GM18870 (cell line): ENCODE measurements at regions not wholly inside any gene's neighbourhood (a gene's known extent, or its start where the extent isn't known, plus 50 kb on each side); places are given as distances from the start of the nearest gene placed in this dataset.

Source experiments
- ATAC-seq: cut with Tn5 transposase; IDR thresholded peaks from one replicate; pipeline ENCODE4 v1.9.1; 2021; ENCODE audit warnings: moderate library complexity; ENCODE audit not compliant: unreplicated experiment

DNA sequence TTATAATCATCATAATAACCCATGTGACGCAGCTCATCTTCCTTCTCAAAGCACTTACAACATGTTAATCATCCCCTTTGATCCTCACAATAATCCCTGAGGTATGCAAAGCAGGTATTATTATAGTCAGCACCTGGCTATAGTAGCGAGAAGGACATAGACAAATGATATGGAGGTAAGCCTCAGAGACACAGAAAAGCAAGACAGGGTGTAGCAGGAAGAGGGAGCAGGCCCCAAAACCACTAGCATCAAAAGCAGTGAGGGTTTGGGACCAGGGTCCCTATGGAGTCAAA, 139.2 kb upstream of the SLC30A5 start:
- ATAC-seq, result no peak

DNA sequence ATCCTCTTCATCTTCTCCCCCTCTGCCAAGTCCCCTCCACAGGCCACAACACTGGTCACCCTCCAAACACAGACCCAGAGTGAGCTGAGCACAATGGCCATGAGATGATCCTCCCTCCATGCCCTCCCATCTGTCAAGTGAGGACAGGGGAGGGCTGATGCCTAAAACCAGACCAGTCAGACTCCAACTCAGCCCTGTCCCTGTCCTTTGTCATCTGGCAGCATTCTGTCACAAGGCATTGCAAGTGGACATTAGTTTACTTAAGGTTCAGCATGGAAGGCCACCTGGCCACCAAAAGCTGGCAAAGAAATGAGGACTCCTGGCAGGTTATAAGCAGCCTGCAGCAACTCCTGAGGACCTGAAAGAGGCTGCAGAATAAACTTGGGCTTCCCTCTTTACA, 136.2 kb upstream of the SLC30A5 start:
- no peak for ATAC-seq

DNA sequence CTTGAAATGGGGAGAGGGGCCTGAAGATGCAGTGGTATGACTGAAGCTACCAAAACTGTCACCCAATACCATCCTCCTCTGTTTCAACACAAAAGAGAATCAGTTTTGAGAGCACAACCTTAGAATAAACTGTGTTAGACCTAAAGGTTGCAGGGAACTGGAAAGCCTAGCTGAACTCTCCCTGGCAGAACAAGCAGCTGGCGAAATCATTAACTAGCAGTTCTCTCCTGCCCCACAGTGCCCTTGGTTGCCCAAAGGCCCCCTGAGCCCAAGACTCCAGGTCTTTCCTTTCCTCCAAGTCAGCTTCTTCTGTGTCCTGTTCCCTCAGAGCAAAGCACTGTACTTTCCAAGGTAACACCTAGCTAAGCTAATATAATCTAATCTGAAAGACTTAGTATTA, 135.4 kb upstream of the SLC30A5 start:
- ATAC-seq, result no peak

DNA sequence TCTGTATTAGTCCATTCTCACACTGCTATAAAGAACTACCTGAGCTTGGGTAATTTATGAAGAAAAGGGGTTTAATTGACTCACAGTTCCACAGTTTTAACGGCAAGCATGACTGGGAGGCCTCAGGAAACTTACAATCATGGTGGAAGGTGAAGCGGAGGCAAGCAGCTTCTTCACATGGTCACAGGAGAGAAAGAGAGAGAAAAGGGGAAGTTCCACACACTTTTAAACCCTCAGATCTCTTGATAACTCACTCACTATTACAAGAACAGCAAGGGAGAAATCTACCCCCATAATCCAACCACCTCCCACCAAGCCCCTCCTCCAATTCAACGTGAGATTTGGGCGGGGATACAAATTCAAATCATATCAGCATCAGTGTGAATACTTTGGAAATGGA, 133.4 kb upstream of the SLC30A5 start:
- no peak for ATAC-seq

DNA sequence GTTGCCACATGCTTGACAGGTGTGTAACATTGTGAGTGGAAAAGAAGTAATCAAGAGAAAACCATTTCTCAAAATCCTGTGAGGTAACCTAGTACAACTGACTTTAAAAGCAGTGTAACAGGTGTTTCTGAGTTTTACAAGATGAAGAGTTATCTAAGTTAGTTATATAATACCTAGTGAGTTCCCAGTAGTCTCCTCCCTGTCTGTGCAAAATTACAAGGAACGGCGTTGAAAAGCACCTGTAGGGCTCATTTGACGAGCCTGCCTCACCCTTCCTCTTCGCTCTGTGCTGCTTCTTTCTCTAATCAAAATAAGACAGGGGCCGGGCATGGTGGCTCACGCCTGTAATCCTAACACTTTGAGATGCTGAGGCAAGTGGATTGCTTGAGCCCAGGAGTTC, 132.9 kb upstream of the SLC30A5 start:
- no peak for ATAC-seq

DNA sequence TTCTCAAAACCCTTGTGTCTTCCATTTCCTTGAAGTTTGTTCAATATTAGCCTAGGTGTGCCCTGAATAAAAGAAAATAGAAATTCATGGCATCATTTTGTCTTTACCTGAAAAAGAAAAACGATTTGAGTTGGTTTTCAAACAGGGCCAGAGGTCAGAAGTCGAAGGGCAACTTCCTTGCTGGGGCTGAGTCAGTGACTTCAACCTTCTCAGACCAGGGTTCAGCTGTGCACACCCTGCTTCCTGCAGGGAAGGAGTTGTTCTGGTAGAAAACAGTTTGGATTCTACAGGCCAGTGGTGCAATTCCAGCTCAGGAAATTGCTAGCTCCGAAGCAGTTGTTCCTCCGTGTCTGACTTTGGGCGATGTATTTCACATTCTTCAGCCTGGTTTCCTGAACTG, 132.1 kb upstream of the SLC30A5 start:
- ATAC-seq, result no peak

DNA sequence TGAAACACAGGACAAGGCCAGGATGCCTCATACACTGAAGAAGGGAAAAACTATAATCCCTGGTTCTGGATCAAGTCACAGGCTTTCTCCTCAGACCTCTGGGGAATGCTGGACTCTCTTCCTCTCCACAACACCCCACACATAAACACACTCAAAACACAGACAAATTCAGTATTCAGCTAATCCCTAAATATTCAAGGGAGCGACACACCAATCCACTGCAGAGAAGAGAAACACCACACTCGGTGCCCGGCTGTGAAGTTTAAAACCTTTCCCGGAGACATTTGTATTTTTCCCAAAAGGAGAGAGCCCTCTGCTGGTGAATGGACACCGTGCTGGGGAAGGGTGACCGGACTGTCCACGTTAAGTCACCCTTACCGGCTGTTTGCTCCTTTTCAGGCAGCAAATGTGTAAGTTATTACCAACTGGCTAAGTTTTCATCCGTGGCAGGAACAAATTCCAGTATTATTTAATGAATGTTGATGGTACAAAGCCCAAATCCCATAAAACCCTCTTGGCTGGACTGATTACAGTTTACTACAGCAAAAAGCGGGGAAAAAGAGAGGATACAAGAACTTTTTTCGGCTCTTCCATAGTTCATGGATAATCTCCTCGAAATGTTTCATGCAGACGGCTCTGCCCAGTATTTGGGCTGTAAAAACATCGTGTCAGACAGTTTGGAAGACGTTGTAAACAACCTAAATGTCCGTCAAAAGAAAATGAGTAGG, 130.9 kb upstream of the SLC30A5 start:
- ATAC-seq, result no peak

DNA sequence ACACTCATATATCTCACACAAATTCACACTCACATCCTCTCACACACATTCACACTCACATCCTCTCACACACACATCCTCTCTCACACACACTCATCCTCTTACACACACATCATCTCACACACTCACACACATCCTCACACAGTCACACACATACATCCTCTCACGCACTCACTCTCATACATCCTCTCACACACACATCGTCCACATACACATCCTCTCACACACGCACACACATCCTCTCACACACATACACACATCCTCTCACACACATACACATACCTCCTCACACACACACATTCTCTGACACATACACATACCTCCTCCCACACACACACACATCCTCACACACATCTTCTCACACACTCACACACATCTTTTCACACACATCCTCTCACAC, 129.1 kb upstream of the SLC30A5 start:
- no peak for ATAC-seq

DNA sequence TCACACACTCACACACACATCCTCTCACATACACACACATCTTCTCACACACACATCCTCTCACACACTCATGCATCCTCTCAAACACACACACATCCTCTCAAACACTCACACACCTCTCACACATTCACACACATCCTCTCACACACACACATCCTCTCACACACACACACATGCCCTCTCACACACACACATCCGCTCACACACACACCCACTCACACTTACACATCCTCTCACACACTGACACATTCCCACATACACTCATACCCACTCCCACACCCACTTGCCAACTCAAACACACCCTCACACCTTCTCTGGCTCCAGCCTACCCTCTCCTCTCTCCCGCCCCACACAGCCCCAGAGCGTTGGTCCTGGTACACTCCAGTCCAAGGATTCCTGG, 127.9 kb upstream of the SLC30A5 start:
- ATAC-seq, result no peak

DNA sequence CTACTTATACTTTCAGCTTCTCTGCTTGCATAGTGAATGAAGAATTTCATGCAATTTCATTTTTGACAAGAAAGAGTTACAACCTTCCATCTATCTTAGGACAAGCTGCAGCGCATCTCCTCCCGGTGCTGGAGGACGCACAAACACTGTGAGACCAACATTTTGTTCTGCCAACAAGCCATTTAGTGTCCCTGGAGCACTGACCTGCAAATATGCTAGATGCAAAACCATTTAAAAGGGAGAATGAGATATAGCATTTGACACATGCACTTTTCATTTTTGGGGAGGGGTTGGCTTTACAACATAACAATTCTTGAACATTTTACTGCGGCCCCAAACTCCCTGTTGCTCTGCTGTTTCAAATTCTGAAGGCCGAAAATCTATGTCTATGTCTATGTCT, 127.2 kb upstream of the SLC30A5 start:
- ATAC-seq, result no peak

DNA sequence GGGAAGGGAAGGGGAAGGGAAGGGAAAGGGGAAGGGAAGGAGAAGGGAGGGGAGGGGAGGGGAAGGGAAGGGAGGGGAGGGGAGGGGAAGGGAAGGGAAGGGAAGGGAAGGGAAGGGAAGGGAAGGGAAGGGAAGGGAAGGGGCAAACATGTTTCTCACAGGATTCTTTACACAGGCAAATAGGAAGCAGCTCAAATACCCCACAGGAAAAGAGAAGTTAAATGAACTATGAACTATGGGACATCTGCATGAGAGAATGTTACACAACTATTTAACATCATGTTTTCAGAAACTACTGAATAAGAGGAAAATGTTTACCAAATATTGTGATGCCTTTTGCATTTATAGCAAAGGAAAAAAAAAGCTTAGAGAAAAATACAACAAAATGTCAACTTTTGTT, 125.4 kb upstream of the SLC30A5 start:
- no peak for ATAC-seq

DNA sequence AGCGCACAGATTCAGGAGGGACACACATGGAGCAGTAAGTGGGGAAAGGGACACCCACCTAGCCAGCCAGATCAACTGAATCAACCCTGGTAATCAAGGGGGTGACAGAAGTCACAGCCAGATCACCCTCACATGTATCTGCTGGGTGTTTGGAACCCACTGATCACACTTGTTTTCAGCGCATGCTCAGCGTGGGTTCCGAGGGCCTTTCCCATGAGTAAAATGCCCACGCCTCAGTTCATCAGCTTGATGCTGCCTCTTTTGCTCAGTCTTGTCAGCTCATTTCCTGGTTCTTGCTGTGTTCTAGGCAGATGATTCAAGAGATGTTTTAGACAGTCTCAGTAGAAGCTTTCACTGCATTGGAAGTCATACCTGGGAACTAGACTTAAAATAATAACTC, 123.2 kb upstream of the SLC30A5 start:
- no peak for ATAC-seq

DNA sequence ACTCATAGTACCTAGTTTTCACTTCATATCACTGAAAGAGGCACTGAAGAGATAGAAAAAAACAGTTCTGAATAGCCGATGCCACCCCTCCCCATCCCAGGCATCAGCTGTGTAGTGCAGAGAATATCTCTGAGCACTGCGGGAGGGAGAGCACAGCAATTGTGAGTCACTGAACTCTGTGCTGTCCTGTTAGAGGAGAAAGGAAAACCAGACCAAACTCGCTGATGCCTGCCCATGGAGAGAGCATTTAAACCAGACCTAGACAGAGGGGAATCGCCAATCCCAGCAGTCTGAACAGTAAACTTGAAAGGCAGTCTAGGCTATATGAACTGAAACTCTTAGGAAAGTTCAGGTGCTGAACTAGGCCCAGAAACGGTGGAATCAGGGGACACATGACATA, 120.1 kb upstream of the SLC30A5 start:
- ATAC-seq, result no peak

DNA sequence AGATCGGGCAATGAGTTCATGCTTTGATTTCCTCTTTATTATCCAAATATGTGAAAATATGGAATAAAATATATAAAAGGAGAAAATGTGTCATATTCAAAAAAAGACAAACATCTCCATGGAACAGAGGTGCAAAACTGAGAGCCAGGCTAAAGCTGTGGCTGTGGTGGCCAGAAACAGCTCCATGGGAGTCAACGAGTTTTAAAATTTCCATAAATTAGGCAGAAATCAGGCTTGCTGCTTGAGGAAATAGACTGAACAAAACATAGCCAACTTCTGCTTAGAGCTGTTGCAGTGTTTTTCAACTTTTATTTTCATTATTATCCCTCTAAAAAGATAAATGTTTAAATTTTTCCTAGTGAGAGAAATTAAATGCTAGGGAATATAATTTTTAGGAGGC, 110.8 kb upstream of the SLC30A5 start:
- ATAC-seq, result no peak

DNA sequence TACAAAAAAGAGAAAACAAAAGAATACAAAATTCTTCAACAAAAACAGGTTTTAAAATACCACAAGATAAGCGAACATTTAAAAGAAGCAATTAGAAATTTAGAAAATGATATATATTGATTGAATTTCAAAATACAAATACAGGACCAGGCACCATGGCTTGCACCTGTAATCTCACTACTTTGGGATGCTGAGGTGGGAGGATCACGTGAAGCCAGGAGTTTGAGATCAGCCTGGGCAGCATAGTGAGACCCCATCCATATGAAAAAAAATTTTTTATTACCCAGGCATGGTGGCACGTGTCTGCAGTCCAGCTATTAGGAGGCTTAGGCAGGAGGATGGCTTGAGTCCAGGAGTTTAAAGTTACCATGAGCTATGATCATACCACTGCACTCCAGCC, 109.9 kb upstream of the SLC30A5 start:
- ATAC-seq, result no peak

DNA sequence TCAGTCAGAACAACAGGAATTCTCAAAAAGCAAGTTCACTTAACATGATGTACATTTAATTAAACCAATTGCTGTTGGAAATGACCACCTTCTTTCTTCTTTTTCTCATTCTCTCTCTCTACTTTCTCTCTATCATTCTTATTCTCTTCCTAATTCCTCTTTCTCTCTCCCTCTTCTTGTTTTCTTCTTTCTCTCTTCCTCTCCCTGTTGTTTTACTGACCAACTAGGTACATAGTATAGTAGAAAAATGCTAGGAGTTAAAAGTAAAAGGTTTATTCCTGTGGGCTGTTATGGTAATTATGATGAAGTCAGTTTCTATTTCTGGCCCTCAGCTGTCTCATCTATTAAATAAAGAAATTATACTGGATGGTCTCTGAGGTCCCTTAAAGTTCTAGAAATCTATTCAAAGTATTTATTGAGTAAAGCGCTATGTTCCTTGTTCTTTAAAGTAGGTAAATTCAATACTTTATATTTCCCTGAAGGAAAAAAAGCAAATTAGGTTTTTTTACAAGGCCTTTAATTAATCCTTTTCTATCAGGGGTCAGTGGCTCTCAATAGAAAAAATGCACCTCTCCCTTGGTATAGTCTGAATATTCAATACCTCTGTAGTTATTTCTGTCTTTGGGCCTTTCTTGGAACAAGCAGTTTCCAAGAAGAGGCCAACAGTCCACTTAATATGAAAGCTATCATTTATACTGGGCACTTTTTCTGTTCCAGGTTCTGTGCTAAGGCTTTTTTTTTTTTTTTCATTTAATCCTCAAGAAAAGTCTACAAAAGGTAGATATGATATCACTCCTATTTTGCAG, 102.3 kb upstream of the SLC30A5 start:
- no peak for ATAC-seq

DNA sequence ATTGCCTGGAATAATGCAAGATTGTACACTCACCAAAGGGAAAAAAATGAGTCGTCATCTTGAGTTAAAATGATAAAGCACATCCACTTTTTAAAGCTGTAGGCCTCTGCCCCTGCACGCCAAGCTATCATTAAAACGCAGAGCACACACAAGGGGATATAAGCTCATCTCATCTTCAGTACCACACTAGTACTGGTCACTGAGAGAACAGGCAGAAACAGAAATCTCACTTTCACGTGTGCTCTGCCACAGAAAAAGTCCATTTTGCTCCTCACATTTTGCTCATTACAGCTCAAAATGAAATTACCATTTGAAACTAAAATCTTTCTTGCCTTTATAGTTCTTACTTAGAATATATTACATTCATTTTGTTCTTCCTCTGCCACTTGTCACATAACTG, 99.2 kb upstream of the SLC30A5 start:
- no peak for ATAC-seq

DNA sequence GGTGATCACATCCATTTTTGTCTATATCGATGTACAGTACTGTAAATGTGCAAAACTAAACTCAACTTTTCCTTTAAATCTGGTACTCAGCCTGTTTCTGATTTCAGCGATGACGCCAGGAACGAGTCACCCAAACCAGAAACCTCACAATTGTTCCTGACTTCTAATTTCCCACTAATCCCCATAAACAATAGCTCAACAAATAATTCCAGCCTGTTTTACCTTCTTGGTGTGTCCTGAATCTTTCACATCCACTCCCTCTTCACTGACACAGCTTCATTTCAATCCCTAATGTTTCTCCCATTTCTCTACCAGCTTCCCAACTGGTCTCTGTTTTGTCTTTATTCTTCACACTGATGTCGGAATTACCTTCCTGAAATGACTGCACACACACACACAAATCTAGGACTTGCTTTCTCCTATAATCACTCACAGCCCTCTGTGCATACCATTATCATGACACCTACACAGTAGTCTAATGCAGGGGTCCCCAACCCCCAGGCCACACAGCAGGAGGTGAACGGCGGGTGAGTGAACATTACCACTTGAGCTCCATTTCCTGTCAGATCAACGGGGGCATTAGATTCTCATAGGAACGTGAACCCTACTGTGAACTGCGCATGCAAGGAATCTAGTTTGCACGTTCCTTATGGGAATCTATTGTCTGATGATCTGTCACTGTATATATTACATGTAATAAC, 97.8 kb upstream of the SLC30A5 start:
- no peak for ATAC-seq

DNA sequence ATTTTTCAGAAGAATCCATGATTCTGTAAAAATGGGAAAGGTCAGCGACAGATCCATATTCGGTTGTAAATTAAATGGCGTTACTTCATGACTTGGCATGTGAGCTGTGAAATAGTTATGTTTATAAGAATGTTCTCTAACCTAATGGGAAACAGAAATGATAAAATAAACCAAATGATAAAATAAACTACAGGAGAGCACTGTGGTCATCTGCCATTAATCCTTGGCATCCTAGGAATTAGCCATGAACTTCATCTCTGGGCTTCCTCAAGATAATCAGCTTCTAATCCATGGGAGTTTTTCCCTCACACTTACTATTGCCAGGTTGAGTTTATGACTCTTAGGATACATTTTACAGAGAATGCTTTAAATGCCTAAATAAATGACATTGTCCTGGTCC, 94.6 kb upstream of the SLC30A5 start:
- no peak for ATAC-seq

DNA sequence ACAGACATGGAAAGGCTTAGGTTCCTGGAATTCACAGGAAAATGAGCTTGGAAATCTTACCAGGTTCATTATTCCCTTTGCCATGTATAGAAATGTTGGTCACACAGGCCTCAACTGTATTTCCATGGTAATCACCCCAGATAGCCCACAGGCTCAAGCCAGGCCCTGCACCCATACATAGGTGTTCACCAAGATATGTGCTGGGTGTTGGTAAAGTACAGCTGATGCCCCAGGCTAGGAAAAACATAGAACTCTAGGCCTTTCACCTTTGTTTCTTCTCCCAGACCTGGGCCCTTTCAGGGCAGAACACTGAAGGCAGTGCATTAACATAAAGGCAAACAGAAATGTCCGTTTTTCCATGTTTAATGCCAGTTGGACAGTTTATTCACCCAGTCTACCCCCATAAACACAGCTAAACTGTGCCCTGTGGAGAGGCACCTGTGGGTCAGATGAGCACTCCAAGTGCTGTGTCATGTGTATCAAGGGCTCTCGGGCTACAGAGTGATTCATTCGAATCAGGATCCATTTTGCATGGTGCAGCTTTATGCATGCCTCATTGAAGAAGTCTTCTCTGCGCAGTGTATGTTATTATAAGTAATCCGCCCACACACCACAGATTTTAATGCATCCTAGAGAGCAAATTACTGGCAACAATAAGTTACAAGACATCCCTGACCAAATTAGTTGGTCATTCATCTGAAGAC, 93.4 kb upstream of the SLC30A5 start:
- ATAC-seq, result no peak

DNA sequence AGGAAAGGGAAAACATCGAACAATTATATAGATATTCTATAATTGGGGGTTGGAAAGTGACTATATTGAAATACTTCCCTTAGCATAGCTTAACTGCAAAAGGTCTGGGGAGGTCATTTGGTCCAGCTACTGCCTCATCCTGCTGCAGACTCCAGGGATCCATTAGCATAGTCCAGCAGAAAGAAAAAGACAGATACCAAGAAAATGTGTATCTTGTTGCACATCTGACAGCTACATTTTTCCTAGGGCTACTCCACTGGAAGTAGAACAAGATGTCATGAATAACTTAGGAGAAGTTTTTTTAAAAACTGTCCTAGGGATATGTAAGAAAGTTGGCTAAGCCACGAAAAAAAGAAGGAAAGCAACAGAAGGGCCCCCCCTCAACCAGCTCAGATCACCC, 92.9 kb upstream of the SLC30A5 start:
- no peak for ATAC-seq

DNA sequence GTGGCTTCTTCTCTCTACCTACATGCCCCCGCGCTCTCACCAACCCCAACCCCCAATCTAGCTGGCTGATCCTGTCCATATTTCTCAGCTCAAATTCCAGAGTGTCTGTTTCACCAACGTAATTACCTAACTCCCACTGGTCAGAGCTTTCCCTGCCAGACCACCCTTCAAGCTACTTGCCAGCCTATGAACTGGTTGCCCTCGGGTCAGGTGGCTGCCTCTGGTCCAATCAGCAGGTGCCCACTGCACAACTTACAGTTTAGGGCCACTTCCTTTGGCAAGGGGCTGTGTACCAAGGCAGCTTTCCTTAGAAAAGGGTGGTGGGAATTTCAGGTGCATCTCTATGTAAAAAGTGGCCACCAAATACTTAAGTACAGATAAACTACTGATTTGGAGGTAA, 92.2 kb upstream of the SLC30A5 start:
- no peak for ATAC-seq
